NCI-H1105 treated with DMSO at 0.1 percent for 48 hours (cell line): ENCODE measurements at regions not wholly inside any gene's neighbourhood (a gene's known extent, or its start where the extent isn't known, plus 50 kb on each side); places are given as distances from the start of the nearest gene placed in this dataset.
"Not testable (repeated sequence)": the region's sequence is repeated elsewhere in the genome, so short reads cannot be mapped to it uniquely, and the experiment has no call there.

Experiments
- DNase-seq: peaks from one replicate; lab custom pipeline; 2025; lab: John Stamatoyannopoulos, UW

GRCh38 chr5:16987776-16988175 lies 51.7 kb upstream of the MYO10 start:
- DNase-seq: no peak

- not testable (repeated sequence) for DNase-seq
Measured at GRCh38 chr5:16990817-16991520, 54.9 kb upstream of the MYO10 start.

- DNase-seq: no peak
Measured at GRCh38 chr5:16992006-16992405, 55.9 kb upstream of the MYO10 start.

GRCh38 chr5:16992444-16992843 lies 56.4 kb upstream of the MYO10 start:
- no peak for DNase-seq

- no peak for DNase-seq
Measured at GRCh38 chr5:16994565-16994964, 58.5 kb upstream of the MYO10 start.

- DNase-seq: no peak
Measured at GRCh38 chr5:16995372-16995771, 59.3 kb upstream of the MYO10 start.

- DNase-seq: no peak
Measured at GRCh38 chr5:17000291-17000939, 64.3 kb upstream of the MYO10 start.

GRCh38 chr5:17001428-17001827 lies 65.3 kb upstream of the MYO10 start:
- no peak for DNase-seq

GRCh38 chr5:17004441-17005106 lies 68.5 kb upstream of the MYO10 start:
- DNase-seq: no peak

GRCh38 chr5:17005107-17005828 lies 69.2 kb upstream of the MYO10 start:
- no peak for DNase-seq

- no peak for DNase-seq
Measured at GRCh38 chr5:17012289-17012688, 76.2 kb upstream of the MYO10 start.

- no peak for DNase-seq
Measured at GRCh38 chr5:17014686-17015085, 78.6 kb upstream of the MYO10 start.

- no peak for DNase-seq
Measured at GRCh38 chr5:17018871-17019270, 82.8 kb upstream of the MYO10 start.

GRCh38 chr5:17019324-17019723 lies 83.2 kb upstream of the MYO10 start:
- no peak for DNase-seq

- no peak for DNase-seq
Measured at GRCh38 chr5:17020678-17021601, 84.9 kb upstream of the MYO10 start.

GRCh38 chr5:17021602-17021932 lies 85.5 kb upstream of the MYO10 start:
- no peak for DNase-seq

GRCh38 chr5:17022296-17022695 lies 86.2 kb upstream of the MYO10 start:
- DNase-seq: no peak

GRCh38 chr5:17024686-17025180 lies 88.6 kb upstream of the MYO10 start:
- DNase-seq: no peak

- not testable (repeated sequence) for DNase-seq
Measured at GRCh38 chr5:17031659-17032277, 95.7 kb upstream of the MYO10 start.

GRCh38 chr5:17032314-17032985 lies 96.4 kb upstream of the MYO10 start:
- DNase-seq: not testable (repeated sequence)
